HK-2 (cell line): ENCODE measurements at regions not wholly inside any gene's neighbourhood (a gene's known extent, or its start where the extent isn't known, plus 50 kb on each side); places are given as distances from the start of the nearest gene placed in this dataset.
"Not testable (repeated sequence)": the region's sequence is repeated elsewhere in the genome, so short reads cannot be mapped to it uniquely, and the experiment has no call there.

Experiments used
- DNase-seq: peaks from one replicate; pipeline ENCODE4 v3.0.0-alpha.2; 2018; ENCODE audit not compliant: unreplicated experiment

- no peak for DNase-seq
Observed at GRCh38 chr2:36302911-36303310, 52.7 kb upstream of the CRIM1 start.

GRCh38 chr2:36301843-36302242 is 53.7 kb upstream of the CRIM1 start:
- no peak for DNase-seq

- no peak for DNase-seq
Observed at GRCh38 chr2:36300697-36301096, 54.9 kb upstream of the CRIM1 start.

- no peak for DNase-seq
Observed at GRCh38 chr2:36296798-36297197, 58.8 kb upstream of the CRIM1 start.

GRCh38 chr2:36294316-36294721 is 61.3 kb upstream of the CRIM1 start:
- peak; percentile 8 for DNase-seq

- DNase-seq = no peak
Observed at GRCh38 chr2:36290306-36290856, 65.2 kb upstream of the CRIM1 start.

- no peak for DNase-seq
Observed at GRCh38 chr2:36289731-36290130, 65.8 kb upstream of the CRIM1 start.

- no peak for DNase-seq
Observed at GRCh38 chr2:36287363-36288275, 68.0 kb upstream of the CRIM1 start.

- not testable (repeated sequence) for DNase-seq
Observed at GRCh38 chr2:36279506-36279905, 76.1 kb upstream of the CRIM1 start.

GRCh38 chr2:36277881-36278523 is 77.6 kb upstream of the CRIM1 start:
- DNase-seq = no peak

GRCh38 chr2:36277146-36277808 is 78.3 kb upstream of the CRIM1 start:
- DNase-seq = peak; percentile 49

- DNase-seq = no peak
Observed at GRCh38 chr2:36271266-36271665, 84.3 kb upstream of the CRIM1 start.

- DNase-seq = no peak
Observed at GRCh38 chr2:36270758-36271157, 84.8 kb upstream of the CRIM1 start.

GRCh38 chr2:36267194-36267593 is 88.4 kb upstream of the CRIM1 start:
- DNase-seq = no peak

GRCh38 chr2:36266536-36267121 is 88.9 kb upstream of the CRIM1 start:
- DNase-seq = no peak

GRCh38 chr2:36262581-36262980 is 93.0 kb upstream of the CRIM1 start:
- DNase-seq = no peak

GRCh38 chr2:36255863-36256262 is 99.7 kb upstream of the CRIM1 start:
- DNase-seq = no peak

- DNase-seq = no peak
Observed at GRCh38 chr2:36253086-36253485, 102.5 kb upstream of the CRIM1 start.

GRCh38 chr2:36246320-36246990 is 109.1 kb upstream of the CRIM1 start:
- DNase-seq = no peak

- DNase-seq = no peak
Observed at GRCh38 chr2:36245651-36246050, 109.9 kb upstream of the CRIM1 start.

- no peak for DNase-seq
Observed at GRCh38 chr2:36238106-36238505, 117.5 kb upstream of the CRIM1 start.
